ENCODE measurements at regions not wholly inside any gene's neighbourhood (a gene's known extent, or its start where the extent isn't known, plus 50 kb on each side); places are given as distances from the start of the nearest gene placed in this dataset.

DNA sequence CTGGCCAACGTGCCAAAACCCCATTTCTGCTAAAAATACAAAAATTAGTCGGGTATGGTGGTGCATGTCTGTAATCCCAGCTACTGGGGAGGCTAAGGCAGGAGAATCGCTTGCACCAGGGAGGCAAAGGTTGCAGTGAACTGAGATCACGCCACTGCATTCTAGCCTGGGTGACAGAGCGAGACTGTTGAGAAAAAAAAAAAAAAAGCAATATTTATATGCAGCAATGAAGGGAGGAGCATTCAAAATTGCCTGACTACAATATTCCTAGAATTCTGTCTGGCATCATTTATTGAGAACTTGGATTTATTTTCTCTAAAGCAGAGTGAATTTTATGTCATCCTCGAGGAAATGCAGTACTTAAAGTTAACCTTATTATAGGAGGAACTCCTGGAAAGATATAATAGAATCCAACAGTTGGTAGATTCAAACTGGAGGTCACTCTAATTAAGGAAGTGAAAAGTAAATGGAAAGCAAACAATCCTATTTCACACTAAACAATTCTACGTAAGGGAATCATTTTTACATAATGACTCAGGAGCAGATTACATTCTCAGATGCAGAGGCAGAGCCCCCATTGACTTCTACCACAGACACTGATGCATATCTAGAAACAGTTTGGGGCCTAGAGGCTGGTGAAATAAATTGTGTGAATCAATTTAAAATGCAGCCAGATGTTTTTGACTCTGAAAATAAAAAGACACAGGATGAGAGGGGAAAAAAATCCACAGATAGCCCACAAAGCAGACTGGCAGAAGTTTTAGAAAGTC is 82.1 kb upstream of the FHIT start:
- TF ChIP-seq CTCF (IDR thresholded peaks at IDR 0.05) (no peak), POLR2AphosphoS5 (IDR thresholded peaks at IDR 0.05) (no peak), POLR2A (IDR thresholded peaks at IDR 0.05) (no peak)

All from transverse colon (tissue), 4 donors.